ENCODE measurements at regions not wholly inside any gene's neighbourhood (a gene's known extent, or its start where the extent isn't known, plus 50 kb on each side); places are given as distances from the start of the nearest gene placed in this dataset.

GRCh38 chr3:63724987-63725386 is 72.5 kb downstream of the SNTN start:
- H3K36me3 Mint-ChIP-seq (ENCODE audit: insufficient read depth in 1 of 3, low read depth in 3 of 3): peaks cover 0 to 16% (median 1%) of the 10 kb centered on the region in 3 experiments; a peak in 2 of 7 replicates
- TF ChIP-seq CTCF (conservative IDR thresholded peaks at IDR 0.05): no peak
- Histone ChIP-seq H3K23ac (ENCODE audit: insufficient read length, low read depth, low read length) (no peak overlapping the region), H3K4me2 (ENCODE audit: insufficient read depth, insufficient read length, low read length) (no peak overlapping the region), H2BK20ac (ENCODE audit: low read depth, low read length, poor library complexity, severe bottlenecking) (no peak overlapping the region), H3K27me3 (ENCODE audit: insufficient read depth, low read length) (no peaks in the 10 kb centered on the region), H3K18ac (ENCODE audit: insufficient read length, low read depth, low read length) (no peak overlapping the region), H2BK15ac (ENCODE audit: low read depth, low read length) (no peak overlapping the region), H2BK120ac (ENCODE audit: low read depth, low read length, poor library complexity, severe bottlenecking) (no peak overlapping the region), H3K14ac (ENCODE audit: insufficient read depth, low read length) (no peak overlapping the region), H3K4ac (ENCODE audit: low read depth, low read length) (no peak overlapping the region), H2BK5ac (ENCODE audit: insufficient read length, low read length) (no peak overlapping the region), H3K9ac (ENCODE audit: extremely low read depth, insufficient read length, low read length) (no peak overlapping the region), H3K4me1 (ENCODE audit: insufficient read depth, low read length) (no peaks in the 10 kb centered on the region), H3K79me1 (ENCODE audit: insufficient read depth, low read depth, low read length, poor library complexity, severe bottlenecking) (no peaks in the 10 kb centered on the region), H2AFZ (ENCODE audit: low read length) (no peak overlapping the region), H3K79me2 (ENCODE audit: insufficient read depth, low read length) (no peaks in the 10 kb centered on the region), H4K91ac (ENCODE audit: insufficient read length, low read depth, low read length) (no peak overlapping the region), H3K9me3 (ENCODE audit: control insufficient read depth, low read depth, low read length) (no peaks in the 10 kb centered on the region), H3K27ac (ENCODE audit: insufficient read length, low read depth, low read length) (no peak overlapping the region), H2AK5ac (ENCODE audit: insufficient read length, low read length) (no peak overlapping the region), H3K56ac (ENCODE audit: insufficient read length, low read depth, low read length) (no peak overlapping the region), H3K23me2 (ENCODE audit: insufficient read length, low read depth, low read length, poor library complexity, severe bottlenecking) (no peaks in the 10 kb centered on the region), H4K20me1 (ENCODE audit: control insufficient read depth, insufficient read depth, insufficient read length) (no peaks in the 10 kb centered on the region), H3T11ph (ENCODE audit: low read length) (no peak overlapping the region), H4K8ac (replicated peaks; ENCODE audit: insufficient read length, low read depth, low read length) (no peak overlapping the region), H2BK12ac (ENCODE audit: insufficient read length, low read depth, low read length) (no peak overlapping the region), H4K5ac (ENCODE audit: insufficient read length, low read depth, low read length) (no peak overlapping the region)
- DNase-seq: peak; percentile 37
- no CpG with 5 or more reads among the region's 3 CpGs for WGBS (ENCODE audit: extremely low coverage, insufficient read length, low lambda C conversion rate)
- peaks cover 31 to 37% of the 10 kb centered on the region in 2 experiments for H3K4me1 Mint-ChIP-seq
- no peaks in the 10 kb centered on the region for H3K27me3 Mint-ChIP-seq (ENCODE audit: low read depth)
- H3K27ac Mint-ChIP-seq: peak overlapping the region; percentile 48 to 90 (median 81); a peak in 6 of 7 replicates
- H3K9me3 Mint-ChIP-seq: peaks cover 9 to 15% of the 10 kb centered on the region in 2 experiments; a peak in 4 of 5 replicates
- no peak overlapping the region for H3K4me3 Mint-ChIP-seq
